GM20000 (cell line): ENCODE measurements at regions not wholly inside any gene's neighbourhood (a gene's known extent, or its start where the extent isn't known, plus 50 kb on each side); places are given as distances from the start of the nearest gene placed in this dataset.

Source experiments
- DNase-seq: peaks from one replicate; pipeline ENCODE4 v3.0.0; 2012; ENCODE audit warnings: low spot score
- CTCF ChIP-seq: IDR thresholded peaks from 2 replicates; pipeline ENCODE4 v1.5.1; 2012; ENCODE audit warnings: mild to moderate bottlenecking, control low read depth; ENCODE audit errors: extremely low read depth, missing control alignments

GRCh38 chr14:59120921-59121320 lies 67.5 kb upstream of the DAAM1 start:
- DNase-seq, result no peak
- no peak for TF ChIP-seq CTCF

- TF ChIP-seq CTCF, result no peak
- no peak for DNase-seq
Observed at GRCh38 chr14:59123531-59123930, 64.9 kb upstream of the DAAM1 start.

GRCh38 chr14:59123975-59124374 lies 64.5 kb upstream of the DAAM1 start:
- TF ChIP-seq CTCF, result no peak
- no peak for DNase-seq

GRCh38 chr14:59125156-59125555 lies 63.3 kb upstream of the DAAM1 start:
- no peak for TF ChIP-seq CTCF
- no peak for DNase-seq

GRCh38 chr14:59126714-59127436 lies 61.6 kb upstream of the DAAM1 start:
- peak; percentile 51 for TF ChIP-seq CTCF
- DNase-seq, result peak; percentile 64

GRCh38 chr14:59127437-59127732 lies 61.1 kb upstream of the DAAM1 start:
- no peak for DNase-seq
- no peak for TF ChIP-seq CTCF

GRCh38 chr14:59130462-59130861 lies 58.0 kb upstream of the DAAM1 start:
- TF ChIP-seq CTCF, result no peak
- no peak for DNase-seq
